ENCODE measurements at regions not wholly inside any gene's neighbourhood (a gene's known extent, or its start where the extent isn't known, plus 50 kb on each side); places are given as distances from the start of the nearest gene placed in this dataset.
"Not testable (repeated sequence)": the region's sequence is repeated elsewhere in the genome, so short reads cannot be mapped to it uniquely, and the experiment has no call there.

- not testable (repeated sequence) for DNase-seq (ENCODE audit: low read depth in 4 of 4, low spot score in 3 of 4)
These were observed 454.3 kb upstream of the SLITRK6 start for GRCh38 chr13:86253497-86253896.

- not testable (repeated sequence) for DNase-seq (ENCODE audit: low read depth in 4 of 4, low spot score in 3 of 4)
These were observed 456.6 kb upstream of the SLITRK6 start for GRCh38 chr13:86255820-86256219.

- no peak for DNase-seq (ENCODE audit: low read depth in 4 of 4, low spot score in 3 of 4)
These were observed 470.3 kb upstream of the SLITRK6 start for GRCh38 chr13:86269511-86269910.

- no peak for DNase-seq (ENCODE audit: low read depth in 4 of 4, low spot score in 3 of 4)
These were observed 483.2 kb upstream of the SLITRK6 start for GRCh38 chr13:86282442-86282841.

GRCh38 chr13:86283031-86283430, 483.8 kb upstream of the SLITRK6 start:
- no peak for DNase-seq (ENCODE audit: low read depth in 4 of 4, low spot score in 3 of 4)

- no peak for DNase-seq (ENCODE audit: low read depth in 4 of 4, low spot score in 3 of 4)
These were observed 499.5 kb upstream of the SLITRK6 start for GRCh38 chr13:86298725-86299124.

- no peak for DNase-seq (ENCODE audit: low read depth in 4 of 4, low spot score in 3 of 4)
These were observed 499.9 kb upstream of the SLITRK6 start for GRCh38 chr13:86299128-86299527.

- no peak for DNase-seq (ENCODE audit: low read depth in 4 of 4, low spot score in 3 of 4)
These were observed 510.7 kb upstream of the SLITRK6 start for GRCh38 chr13:86309881-86310280.

- no peak for DNase-seq (ENCODE audit: low read depth in 4 of 4, low spot score in 3 of 4)
These were observed 514.2 kb upstream of the SLITRK6 start for GRCh38 chr13:86313421-86313820.

- DNase-seq (ENCODE audit: low read depth in 4 of 4, low spot score in 3 of 4) = no peak
These were observed 519.2 kb upstream of the SLITRK6 start for GRCh38 chr13:86318450-86318849.

GRCh38 chr13:86324191-86324590, 525.0 kb upstream of the SLITRK6 start:
- DNase-seq (ENCODE audit: low read depth in 4 of 4, low spot score in 3 of 4) = no peak

GRCh38 chr13:86355301-86355700, 556.1 kb upstream of the SLITRK6 start:
- no peak for DNase-seq (ENCODE audit: low read depth in 4 of 4, low spot score in 3 of 4)

GRCh38 chr13:86357106-86357505, 557.9 kb upstream of the SLITRK6 start:
- no peak for DNase-seq (ENCODE audit: low read depth in 4 of 4, low spot score in 3 of 4)

- not testable (repeated sequence) for DNase-seq (ENCODE audit: low read depth in 4 of 4, low spot score in 3 of 4)
These were observed 564.5 kb upstream of the SLITRK6 start for GRCh38 chr13:86363749-86364148.

GRCh38 chr13:86368924-86369323, 569.7 kb upstream of the SLITRK6 start:
- no peak for DNase-seq (ENCODE audit: low read depth in 4 of 4, low spot score in 3 of 4)

- DNase-seq (ENCODE audit: low read depth in 4 of 4, low spot score in 3 of 4) = no peak
These were observed 578.2 kb upstream of the SLITRK6 start for GRCh38 chr13:86377451-86377850.

GRCh38 chr13:86378628-86379027, 579.4 kb upstream of the SLITRK6 start:
- DNase-seq (ENCODE audit: low read depth in 4 of 4, low spot score in 3 of 4) = no peak

- DNase-seq (ENCODE audit: low read depth in 4 of 4, low spot score in 3 of 4) = no peak
These were observed 583.9 kb upstream of the SLITRK6 start for GRCh38 chr13:86383151-86383550.

- DNase-seq (ENCODE audit: low read depth in 4 of 4, low spot score in 3 of 4) = no peak
These were observed 584.3 kb upstream of the SLITRK6 start for GRCh38 chr13:86383561-86383960.

GRCh38 chr13:86397635-86398034, 598.4 kb upstream of the SLITRK6 start:
- DNase-seq (ENCODE audit: low read depth in 4 of 4, low spot score in 3 of 4) = no peak

- no peak for DNase-seq (ENCODE audit: low read depth in 4 of 4, low spot score in 3 of 4)
These were observed 600.4 kb upstream of the SLITRK6 start for GRCh38 chr13:86399572-86399971.

GRCh38 chr13:86402500-86402899, 603.3 kb upstream of the SLITRK6 start:
- DNase-seq (ENCODE audit: low read depth in 4 of 4, low spot score in 3 of 4) = no peak

- DNase-seq (ENCODE audit: low read depth in 4 of 4, low spot score in 3 of 4) = no peak
These were observed 604.0 kb upstream of the SLITRK6 start for GRCh38 chr13:86403181-86403580.

All from right renal pelvis (tissue), 4 donors.